GM19239 (cell line): ENCODE measurements at regions not wholly inside any gene's neighbourhood (a gene's known extent, or its start where the extent isn't known, plus 50 kb on each side); places are given as distances from the start of the nearest gene placed in this dataset.
"Not testable (repeated sequence)": the region's sequence is repeated elsewhere in the genome, so short reads cannot be mapped to it uniquely, and the experiment has no call there.

ENCODE experiments used
- DNase-seq: peaks from one replicate; pipeline ENCODE4 v3.0.0; 2011; ENCODE audit warnings: low spot score; ENCODE audit not compliant: insufficient read length
- FAIRE-seq: peaks from 2 replicates; lab custom pipeline; 2011; peaks lifted over from hg19 to GRCh38; lab: Jason Lieb, UNC

DNA sequence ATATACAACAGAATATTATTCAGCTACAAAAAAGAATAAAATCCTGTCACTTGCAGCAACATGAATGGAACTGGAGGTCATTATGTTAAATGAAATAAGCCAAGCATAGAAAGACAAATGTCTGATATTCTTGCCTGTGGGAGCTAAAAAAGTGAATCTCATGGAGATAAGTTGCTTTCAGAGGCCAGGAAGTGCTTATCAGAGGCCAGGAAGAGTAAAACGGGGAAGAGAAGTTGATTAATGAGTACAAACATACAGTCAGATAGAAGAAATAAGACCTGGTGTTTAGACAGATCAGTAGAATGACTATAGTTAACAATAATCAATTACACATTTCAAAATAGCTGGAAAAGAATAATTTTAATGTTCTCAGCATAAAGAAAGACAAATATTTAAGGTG, 54.4 kb upstream of the CPHXL start:
- no peak for DNase-seq
- no peak for FAIRE-seq

DNA sequence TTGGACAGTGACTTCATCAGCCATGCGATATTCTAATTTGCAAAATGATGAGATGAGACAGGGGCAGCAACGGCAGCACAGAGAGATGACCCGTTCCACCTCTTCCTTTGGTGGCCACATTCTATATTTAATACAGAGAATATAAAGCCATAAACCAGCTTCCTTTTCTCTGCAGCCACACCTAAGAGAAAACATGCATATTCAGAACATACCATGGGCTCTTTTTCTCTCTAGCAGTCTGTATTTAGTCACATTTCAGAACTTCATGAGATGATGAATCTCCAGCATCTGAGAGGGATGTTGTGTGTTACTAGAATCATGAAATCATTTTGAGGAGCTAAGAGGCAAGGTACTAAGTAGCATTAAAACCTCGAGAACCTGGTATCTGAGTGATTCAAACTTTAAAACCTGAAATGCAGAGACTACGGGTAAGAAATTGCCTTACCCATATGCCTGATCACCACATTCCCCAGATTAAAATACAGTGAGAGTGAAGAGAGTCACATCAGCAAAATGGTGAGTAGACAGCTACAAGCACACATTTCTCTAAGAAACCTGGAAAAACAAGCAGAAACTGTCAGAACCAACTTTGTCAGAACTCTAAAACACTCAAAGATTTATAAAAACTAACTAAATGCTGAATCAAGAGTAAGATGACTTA, 55.5 kb upstream of the CPHXL start:
- DNase-seq, result no peak
- no peak for FAIRE-seq

DNA sequence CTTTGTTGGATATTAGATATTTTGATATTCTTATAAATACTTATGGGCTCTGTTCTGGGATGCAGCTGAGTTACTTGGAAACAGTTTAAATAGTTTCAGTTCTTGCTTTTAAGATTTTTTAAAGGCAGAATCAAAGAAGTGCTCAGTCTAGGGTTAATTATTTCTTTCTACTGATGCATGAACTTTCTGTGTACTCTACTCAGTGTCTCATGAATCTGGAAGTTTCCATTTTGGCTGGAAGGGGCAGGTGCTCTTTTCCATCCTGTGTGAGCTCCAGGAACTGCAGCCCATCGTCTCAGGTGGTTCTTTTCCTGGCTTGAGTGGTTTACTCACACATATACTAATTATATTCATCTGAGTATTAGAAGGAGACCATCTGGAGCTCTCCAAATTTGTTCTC, 61.1 kb upstream of the CPHXL start:
- DNase-seq (no peak), FAIRE-seq (peak; percentile 26)

DNA sequence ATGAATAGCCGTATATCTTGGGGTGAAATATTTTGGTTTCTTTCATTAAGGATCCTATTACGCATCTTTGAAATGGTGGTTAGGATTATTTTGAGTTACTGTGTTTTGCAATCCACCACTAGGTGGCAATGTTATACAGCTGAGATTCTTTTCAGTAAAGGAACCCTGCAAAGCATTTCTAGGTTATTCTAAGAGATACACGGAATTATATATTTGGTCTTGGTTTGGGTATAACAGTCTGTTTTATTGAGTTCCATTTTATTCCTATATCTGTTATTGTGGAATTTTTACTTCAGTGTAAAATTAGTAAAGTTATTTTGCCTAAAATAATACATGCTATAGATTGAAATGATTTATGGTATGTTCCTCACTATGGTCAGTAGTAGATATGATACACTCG, 62.9 kb upstream of the CPHXL start:
- DNase-seq (peak; percentile 31), FAIRE-seq (peak; percentile 92)

DNA sequence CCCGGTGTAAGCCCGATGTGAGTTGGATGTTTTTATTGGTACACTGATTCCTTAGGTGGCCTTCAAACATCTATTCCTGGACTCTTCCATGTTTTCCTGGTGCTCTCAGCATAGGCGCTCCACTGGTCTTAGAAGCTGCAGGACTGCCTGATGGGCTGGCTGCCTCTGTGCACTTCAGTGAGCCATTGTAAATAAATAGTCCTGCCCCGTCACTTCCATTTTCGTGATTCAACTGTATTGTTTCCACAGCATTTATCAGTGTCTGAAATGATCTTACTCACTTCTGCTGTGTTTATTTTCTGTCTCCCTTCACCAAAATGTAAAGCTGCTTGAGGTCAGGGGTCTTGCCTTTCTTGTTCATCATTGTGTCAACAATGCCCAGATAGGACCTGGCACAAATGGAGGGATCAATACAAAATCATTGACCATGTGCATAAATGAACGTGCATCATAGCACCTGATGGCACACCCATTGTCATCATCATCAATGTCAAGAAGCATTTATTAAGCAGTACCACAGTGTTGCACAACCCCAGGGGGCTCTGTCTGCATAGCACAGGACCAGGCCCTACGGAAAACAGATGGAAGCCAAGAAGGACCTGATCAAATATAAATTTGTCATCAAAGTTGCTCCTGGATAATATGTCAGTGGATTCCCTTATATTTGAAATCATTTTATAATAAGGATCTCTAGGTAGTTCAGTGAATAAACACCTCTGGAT, 66.6 kb upstream of the CPHXL start:
- FAIRE-seq, result no peak
- DNase-seq, result no peak

DNA sequence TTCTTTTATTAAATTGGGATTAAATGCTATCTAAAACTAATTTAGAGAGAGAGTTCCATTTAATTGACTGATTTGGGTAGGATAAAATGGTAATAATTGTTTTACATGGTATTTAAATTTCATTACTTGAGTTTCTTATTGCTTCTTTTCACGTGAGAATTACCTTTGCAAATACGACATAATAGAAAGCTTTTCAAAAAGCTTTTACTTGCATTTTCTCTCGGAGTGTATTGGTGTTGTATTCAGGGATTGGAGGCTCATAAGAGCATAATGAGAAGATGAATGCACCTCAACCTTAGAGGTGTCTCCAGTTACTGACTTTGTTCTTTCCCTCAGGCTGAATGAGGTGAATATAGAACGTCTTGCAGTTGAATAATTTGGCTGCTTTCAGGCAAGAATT, 67.4 kb upstream of the CPHXL start:
- DNase-seq (no peak), FAIRE-seq (no peak)

DNA sequence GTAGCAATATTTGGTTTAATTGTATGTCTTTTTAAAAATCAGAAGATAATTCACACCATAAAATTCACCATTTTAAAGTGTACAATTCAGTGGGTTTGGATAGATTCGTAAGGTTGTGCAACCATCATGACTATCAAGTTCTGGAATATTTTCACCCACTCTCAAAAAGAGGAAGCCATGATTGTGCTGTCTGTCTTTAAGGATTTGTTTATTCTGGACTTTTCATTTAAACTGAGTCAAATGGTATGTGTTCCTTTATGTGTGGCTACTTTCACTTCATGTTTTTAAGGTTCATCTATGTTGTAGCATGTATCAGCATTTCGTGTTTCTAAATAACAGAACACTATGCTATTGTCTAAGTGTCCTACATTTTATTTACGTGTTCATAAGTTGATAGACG, 68.1 kb upstream of the CPHXL start:
- DNase-seq (no peak), FAIRE-seq (no peak)

DNA sequence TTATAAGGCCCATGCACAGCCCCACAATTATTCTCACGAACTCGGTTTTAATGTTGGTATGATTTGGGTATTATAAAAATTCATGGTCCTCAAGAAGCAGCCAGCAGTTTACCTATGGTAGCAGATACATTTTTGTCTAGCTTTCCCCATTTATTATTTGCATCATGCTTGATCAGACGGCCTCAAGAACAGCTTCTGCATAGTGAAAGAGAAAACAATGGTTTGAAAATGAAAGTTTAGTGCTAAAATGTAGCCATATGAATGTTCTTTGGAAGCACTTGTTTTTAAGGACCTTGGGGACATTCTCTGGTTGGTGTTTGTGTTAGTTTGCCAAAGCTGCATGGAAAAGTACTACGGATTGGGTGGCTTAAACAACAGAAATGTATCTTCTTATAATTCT, 72.4 kb upstream of the CPHXL start:
- DNase-seq (no peak), FAIRE-seq (peak; percentile 61)

DNA sequence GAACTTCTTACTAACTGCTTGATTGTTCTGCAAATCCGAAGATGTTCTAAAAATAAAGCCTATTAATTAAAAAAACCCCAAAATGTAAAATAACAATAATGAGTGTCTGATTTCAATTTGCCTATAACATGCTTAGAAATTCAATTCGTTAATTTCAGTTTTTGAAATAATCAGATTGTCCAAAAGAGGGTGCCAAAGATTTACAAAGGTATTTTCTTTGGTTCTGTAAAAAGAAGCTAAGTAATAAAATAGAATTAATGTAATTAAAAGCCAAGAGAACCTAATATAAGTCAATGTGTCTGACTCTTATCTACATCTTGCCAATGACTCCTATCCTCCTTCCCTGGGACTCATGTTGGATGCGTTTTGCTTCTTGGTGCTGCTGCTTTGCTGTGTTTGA, 75.0 kb upstream of the CPHXL start:
- FAIRE-seq (no peak), DNase-seq (no peak)

DNA sequence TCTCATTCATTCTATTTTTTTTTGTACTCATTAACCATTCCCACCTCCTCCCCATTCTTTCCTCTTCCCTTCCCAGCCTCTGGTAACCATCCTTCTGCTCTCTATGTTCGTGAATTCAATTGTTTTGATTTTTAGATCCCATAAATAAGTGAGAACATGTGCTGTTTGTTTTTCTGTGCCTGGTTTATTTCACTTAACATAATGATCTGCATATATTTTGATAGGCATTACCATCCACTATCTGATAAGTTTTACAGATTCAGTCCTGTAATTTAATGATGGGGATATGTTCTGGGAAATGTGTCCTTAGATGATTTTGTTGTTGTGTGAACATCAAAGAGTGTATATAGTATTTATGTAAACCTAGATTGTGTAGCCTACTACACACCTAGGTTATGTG, 77.5 kb upstream of the CPHXL start:
- DNase-seq, result no peak
- FAIRE-seq, result no peak

DNA sequence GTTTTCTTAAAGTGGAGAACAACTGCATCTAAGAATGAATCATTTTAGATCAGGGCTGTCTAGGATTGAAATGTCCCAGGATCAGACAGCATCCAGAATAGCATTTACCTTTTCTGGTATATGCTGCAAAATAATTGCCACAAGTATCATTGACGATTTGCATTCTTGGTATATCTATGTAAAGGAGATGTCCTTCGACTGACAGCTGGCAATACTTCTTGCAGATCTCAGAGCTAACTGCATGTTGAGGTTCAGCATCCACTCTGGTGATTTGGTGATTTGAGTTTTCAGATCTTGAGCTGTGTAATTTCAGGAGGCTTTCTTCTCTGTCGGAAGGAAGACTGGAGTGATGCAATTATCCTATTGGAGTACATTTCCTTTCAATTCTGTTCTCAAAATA, 78.1 kb upstream of the CPHXL start:
- FAIRE-seq, result no peak
- no peak for DNase-seq

DNA sequence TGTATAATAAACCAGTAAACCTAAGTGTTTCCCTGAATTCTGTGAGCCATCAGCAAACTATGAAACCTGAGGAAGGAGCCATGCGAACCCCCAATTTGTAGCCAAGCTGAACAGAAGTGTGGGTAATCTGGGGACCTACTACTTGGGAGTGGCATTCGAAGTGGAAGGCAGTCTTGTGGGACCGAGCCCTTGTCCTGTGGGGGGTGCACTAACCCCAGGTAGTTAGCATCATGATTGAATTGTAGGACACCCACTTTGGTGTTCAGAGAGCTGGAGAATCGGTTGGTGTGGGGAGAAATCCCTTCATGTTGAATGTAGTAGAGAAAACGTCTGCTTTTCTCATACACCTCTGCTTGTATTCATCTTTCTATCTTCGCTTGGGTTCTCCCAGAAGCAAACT, 79.7 kb upstream of the CPHXL start:
- no peak for FAIRE-seq

DNA sequence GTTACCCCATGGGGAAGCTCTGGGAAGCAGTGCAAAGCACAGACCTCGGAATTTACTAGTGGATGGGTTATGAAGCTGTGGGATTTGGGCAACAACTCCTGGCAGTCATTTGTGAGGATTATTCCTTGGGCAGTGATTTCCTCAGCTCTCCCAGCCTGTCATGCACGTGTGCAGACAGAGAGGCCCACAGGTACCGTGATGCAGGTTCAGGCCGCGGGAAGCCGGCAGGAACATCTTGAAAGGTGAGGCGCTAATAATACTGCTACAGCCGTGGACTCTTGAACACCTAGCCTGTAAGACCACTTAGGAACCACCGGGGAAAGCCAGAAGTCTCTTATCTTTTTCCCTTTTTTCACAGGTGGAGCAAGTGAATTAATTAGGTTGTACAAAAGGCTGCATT, 80.2 kb upstream of the CPHXL start:
- DNase-seq (no peak), FAIRE-seq (no peak)

More for the DNA sequence above, 79.7 kb upstream of the CPHXL start:
- DNase-seq, result no peak

DNA sequence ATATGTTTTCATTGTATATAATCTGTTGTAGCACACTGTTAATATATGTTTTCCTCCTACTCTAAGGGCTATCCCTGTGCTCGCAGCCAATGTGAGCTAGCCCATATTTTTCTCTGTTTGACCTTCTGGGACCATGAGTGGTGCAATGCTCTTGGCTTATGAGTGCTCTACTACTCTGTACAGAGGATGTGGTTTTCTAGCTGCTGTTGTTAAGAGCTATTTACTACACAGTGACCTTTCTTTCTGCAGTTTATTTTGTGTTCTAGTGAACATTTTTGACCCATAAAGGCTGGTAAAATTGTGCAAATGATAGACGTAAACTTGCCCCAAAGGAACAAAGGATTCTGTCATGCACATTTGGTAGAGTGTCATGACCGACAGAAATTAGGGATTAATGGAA, 84.1 kb upstream of the CPHXL start:
- no peak for DNase-seq
- no peak for FAIRE-seq

DNA sequence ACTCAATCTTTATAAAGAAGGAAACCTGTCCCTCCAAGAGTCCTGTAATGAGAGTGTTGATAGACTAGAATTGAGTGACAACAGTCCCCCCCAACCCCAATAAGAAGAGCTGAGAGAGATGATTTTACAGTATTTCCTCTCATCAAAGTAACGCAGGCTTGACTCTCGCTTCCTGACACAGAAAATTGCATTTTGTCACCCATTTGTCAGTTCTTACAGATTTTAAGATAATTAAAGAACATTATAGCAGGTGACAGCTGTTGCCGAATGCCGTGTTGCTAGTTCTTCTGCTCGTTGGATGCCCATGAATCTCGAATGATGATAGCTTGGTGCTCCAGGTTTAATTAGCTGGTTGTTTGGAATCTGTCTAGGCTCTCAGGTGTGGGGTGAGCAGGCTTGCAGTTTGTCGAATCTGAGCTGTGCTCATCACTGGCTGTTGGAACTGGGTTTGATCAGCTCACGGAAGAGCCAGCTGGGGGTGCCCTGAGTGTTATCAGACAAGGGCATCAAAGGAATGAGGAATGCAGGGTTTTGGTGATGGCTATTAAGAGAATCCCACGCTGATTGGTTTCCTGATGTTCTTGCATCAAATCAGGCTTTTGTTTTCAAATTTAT, 84.8 kb upstream of the CPHXL start:
- DNase-seq, result no peak
- no peak for FAIRE-seq

DNA sequence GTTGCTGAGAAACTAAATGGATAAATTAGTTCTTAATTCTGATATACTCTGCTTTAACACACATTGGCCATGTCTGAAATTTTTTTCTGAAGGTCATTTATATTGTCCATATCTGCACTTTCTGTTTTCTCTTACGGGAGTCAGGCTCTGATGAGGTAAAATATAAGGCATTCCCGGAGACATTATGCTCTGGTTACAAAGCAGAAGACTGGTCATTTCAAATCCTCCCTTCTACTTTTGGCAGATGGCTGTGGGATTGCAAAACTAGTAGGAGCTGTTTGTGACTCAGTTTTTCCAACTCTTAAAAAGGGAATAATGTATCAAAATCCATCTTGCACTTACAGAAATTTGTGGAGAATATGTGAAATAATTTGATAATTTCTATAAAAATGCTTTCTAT, 92.2 kb upstream of the CPHXL start:
- DNase-seq, result no peak
- FAIRE-seq, result no peak

DNA sequence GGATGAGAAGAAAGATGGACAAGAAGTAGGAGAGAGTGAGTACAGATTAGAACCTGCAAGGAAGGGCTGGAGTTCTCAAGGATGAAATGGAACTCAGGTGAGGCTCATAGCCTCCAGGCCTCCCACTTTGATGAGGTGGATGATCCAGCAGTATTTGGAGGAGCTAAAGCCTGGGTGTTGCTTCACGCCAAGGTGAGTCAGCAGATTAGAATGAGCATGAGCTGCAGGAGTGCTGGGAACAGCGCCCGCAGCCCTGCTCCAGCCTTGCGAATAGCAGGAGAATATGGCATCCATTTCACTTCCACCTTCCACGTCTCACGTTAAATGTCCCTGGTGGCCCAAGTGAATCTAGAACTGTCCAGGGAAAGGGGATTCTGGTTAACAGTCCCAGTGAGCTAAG, 94.4 kb upstream of the CPHXL start:
- FAIRE-seq, result no peak

DNA sequence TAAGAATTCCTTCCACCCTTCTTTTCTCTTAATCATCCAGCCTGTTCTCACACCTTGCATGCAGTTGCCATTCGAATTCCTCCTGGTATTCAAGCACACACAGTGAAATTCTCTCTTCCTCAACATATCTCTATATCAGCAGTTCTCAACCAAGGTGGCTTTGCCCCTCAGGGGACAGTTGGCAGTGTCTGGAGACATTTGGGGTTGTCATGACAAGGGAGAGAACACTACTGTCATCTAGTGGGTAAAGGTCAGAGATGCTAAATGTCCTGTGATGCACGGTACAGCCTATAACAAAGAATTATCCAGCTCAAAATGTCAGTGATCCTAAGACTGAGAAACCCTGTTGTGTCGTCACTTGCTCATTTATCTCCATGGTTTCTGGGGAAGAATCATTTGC, 94.8 kb upstream of the CPHXL start:
- FAIRE-seq, result no peak
- no peak for DNase-seq

More for the DNA sequence above, 94.4 kb upstream of the CPHXL start:
- DNase-seq, result no peak

DNA sequence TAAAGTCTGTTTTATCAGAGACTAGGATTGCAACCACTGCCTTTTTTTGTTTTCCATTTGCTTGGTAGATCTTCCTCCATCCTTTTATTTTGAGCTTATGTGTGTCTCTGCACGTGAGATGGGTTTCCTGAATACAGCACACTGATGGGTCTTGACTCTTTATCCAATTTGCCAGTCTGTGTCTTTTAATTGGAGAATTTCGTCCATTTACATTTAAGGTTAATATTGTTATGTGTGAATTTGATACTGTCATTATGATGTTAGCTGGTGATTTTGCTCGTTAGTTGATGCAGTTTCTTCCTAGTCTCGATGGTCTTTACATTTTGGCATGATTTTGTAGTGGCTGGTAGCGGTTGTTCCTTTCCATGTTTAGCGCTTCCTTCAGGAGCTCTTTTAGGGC, 99.5 kb upstream of the CPHXL start:
- not testable (repeated sequence) for DNase-seq, FAIRE-seq

DNA sequence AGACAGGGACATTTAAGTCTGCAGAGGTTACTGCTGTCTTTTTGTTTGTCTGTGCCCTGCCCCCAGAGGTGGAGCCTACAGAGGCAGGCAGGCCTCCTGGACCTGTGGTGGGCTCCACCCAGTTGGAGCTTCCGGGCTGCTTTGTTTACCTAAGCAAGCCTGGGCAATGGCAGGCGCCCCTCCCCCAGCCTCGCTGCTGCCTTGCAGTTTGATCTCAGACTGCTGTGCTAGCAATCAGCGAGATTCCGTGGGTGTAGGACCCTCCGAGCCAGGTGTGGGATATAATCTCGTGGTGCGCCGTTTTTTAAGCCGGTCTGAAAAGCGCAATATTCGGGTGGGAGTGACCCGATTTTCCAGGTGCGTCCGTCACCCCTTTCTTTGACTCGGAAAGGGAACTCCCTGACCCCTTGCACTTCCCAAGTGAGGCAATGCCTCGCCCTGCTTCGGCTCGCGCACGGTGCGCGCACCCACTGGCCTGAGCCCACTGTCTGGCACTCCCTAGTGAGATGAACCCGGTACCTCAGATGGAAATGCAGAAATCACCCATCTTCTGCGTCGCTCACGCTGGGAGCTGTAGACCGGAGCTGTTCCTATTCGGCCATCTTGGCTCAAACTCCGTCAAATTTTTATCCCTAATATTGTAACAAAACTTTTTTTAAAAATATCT, 101.2 kb upstream of the CPHXL start:
- DNase-seq, FAIRE-seq: not testable (repeated sequence)

DNA sequence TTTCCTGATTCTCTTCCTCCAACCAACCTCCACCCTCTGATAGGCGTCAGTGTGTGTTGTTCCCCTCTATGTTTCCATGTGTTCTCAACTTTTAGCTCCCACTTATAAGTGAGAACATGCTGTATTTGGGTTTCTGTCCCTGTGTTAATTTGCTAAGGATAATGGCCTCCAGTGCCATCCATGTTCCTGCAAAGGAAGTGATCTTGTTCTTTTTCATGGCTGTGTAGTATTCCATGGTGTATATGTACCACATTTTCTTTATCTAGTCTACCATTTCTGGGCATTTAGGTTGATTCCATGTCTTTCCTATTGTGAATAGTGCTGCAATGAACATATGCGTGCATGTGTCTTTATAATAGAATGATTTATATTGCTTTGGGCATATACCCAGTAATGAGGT, 107.1 kb upstream of the CPHXL start:
- not testable (repeated sequence) for FAIRE-seq, DNase-seq
